ENCODE measurements at regions not wholly inside any gene's neighbourhood (a gene's known extent, or its start where the extent isn't known, plus 50 kb on each side); places are given as distances from the start of the nearest gene placed in this dataset.

DNA sequence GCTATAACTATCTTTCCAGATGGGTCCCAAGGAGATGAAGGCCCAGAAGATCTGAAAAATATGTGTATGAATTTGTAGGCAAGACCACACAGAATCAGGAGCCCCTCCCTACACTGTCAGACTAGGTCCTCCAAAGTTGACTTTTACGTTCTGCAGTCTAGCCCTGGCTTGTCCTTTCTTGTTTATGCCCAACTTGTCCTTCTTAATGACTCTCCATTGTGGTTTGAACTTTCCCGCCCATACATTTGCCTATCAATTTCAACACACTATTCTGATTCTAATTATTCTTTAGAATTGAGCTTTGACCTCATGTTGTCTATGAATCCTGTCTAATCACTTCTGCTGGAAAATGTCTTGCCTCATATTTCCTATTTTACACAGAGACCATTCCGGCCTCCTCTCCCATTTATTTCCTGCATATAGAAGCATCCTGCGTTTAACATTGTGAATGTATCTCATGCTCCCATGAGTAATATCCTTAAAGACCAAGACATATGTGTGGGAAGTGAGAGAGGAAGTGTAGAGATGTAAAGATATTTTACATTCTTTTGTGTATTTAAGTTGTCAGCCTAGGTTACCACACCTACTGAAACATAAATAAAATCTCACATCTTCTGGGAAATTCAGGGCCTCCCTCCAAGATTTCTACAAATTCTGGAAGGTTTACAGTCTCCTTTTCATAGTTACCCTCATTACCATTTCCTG, 348.3 kb downstream of the BCKDHB start:
- WGBS, 2 donors: 76 to 88% methylated on average over 4 of the region's 4 CpGs
- Histone ChIP-seq H3K27me3 (no peaks in the 10 kb centered on the region), H3K4me1 (peaks cover 0 to 20% (median 14%) of the 10 kb centered on the region in 9 donors), H3K4me3 (no peak overlapping the region), H3K27ac (no peak overlapping the region), H3K36me3 (no peaks in the 10 kb centered on the region), H3K9me3 (no peaks in the 10 kb centered on the region)
- ATAC-seq (no peak), DNase-seq (no peak)
- no peak for TF ChIP-seq CTCF (IDR thresholded peaks at IDR 0.05)
- intact Hi-C loops (cut with DNase I): loop anchor here in 1 of 10 donors (10.0 kb wide), 1 partner anchor 90 kb away; no protein-coding TSS in a partner anchor

DNA sequence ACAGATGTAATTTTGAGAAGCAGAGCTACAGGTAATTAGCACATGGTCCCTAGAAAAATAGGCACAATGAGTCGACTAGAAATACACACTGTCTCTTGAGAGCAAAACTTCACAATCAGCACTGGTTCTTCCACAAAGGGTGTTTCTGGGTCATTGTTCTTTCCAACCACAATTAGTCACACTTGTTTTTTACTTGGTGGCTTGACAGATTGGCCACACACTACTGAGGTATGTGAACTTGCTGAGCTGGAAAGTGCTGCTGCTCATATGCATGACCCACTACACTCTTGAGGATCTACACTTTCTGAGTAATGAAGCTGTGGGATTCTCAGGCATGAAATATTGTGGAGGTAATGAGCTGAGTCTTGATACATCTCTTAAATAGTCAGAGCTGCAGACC, 347.7 kb downstream of the BCKDHB start:
- DNase-seq (no peak), ATAC-seq (no peak)
- Histone ChIP-seq H3K36me3 (no peaks in the 10 kb centered on the region), H3K27ac (no peak overlapping the region), H3K9me3 (no peaks in the 10 kb centered on the region), H3K4me3 (no peak overlapping the region), H3K4me1 (peaks cover 0 to 26% (median 14%) of the 10 kb centered on the region in 9 donors), H3K27me3 (no peaks in the 10 kb centered on the region)
- TF ChIP-seq CTCF (IDR thresholded peaks at IDR 0.05): no peak
- intact Hi-C loops (cut with DNase I): loop anchor here in 1 of 10 donors (10.0 kb wide), 1 partner anchor 89 kb away; no protein-coding TSS in a partner anchor
- WGBS, 2 donors: 49 to 50% methylated on average over 1 of the region's 1 CpG

DNA sequence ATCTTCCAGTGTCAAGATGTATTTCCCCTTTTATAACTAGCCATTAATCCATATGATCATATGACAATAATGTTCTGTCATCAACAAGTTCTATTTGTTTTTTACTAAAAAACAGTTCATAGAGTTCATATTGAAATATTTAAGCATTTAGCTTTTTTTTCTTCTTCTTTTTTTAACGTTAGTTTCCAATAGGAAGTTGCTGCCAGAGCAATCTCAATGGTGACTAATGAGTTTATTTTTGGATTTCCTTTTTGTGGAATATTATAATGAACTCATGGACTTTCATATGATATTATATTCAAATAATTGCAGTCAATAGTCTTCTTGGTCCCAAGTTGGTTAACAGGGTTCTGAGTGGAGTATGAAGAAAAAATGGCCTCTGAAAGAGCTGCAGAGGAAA, 343.3 kb downstream of the BCKDHB start:
- no peak for TF ChIP-seq CTCF (IDR thresholded peaks at IDR 0.05)
- peaks cover 0 to 24% (median 4%) of the 10 kb centered on the region in 11 donors for H3K9me3 ChIP-seq
- ATAC-seq (no peak), DNase-seq (no peak)
- intact Hi-C loops (cut with DNase I): loop anchor here in 1 of 10 donors (10.0 kb wide), 1 partner anchor 85 kb away; no protein-coding TSS in a partner anchor
- peaks cover 0 to 10% (median 0%) of the 10 kb centered on the region in 9 donors for H3K4me1 ChIP-seq
- no peaks in the 10 kb centered on the region for H3K27me3 ChIP-seq
- no peaks in the 10 kb centered on the region for H3K36me3 ChIP-seq
- no peak overlapping the region for H3K4me3 ChIP-seq
- 18 to 29% methylated on average over 1 of the region's 1 CpG for WGBS, 2 donors
- no peak overlapping the region for H3K27ac ChIP-seq

GRCh38 chr6:80446454-80447045, 340.1 kb downstream of the BCKDHB start:
- DNase-seq (no peak), ATAC-seq (no peak)
- 95 to 96% methylated on average over 5 of the region's 5 CpGs for WGBS, 2 donors
- peaks cover 0 to 24% (median 4%) of the 10 kb centered on the region in 11 donors for H3K9me3 ChIP-seq
- intact Hi-C loops (cut with DNase I): no loop called here
- H3K36me3 ChIP-seq: no peaks in the 10 kb centered on the region
- H3K4me1 ChIP-seq: peaks cover 0 to 10% (median 0%) of the 10 kb centered on the region in 9 donors
- no peak overlapping the region for H3K27ac ChIP-seq
- no peak for TF ChIP-seq CTCF (IDR thresholded peaks at IDR 0.05)
- H3K4me3 ChIP-seq: no peak overlapping the region
- no peaks in the 10 kb centered on the region for H3K27me3 ChIP-seq
